ENCODE measurements at regions not wholly inside any gene's neighbourhood (a gene's known extent, or its start where the extent isn't known, plus 50 kb on each side); places are given as distances from the start of the nearest gene placed in this dataset.

DNA sequence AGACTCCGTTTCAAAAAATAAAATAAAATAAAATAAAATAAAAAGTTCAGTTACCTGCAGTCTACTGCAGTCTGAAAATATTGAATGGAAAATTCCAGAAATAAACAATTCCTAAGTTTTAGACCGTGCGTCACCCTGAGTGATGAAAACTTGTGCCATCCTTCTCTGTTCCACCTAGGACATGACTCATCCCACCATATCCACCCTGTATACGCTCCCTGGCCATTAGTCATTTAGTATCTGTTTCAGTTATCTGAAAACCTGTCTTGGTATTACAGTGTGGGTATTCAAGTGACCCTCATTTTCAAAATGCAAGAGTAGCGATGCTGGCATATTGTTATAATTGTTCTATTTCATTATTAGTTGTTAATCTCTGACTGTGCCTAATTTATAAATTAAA lies 51.8 kb upstream of the TEX48 start:
- no peak for DNase-seq

DNA sequence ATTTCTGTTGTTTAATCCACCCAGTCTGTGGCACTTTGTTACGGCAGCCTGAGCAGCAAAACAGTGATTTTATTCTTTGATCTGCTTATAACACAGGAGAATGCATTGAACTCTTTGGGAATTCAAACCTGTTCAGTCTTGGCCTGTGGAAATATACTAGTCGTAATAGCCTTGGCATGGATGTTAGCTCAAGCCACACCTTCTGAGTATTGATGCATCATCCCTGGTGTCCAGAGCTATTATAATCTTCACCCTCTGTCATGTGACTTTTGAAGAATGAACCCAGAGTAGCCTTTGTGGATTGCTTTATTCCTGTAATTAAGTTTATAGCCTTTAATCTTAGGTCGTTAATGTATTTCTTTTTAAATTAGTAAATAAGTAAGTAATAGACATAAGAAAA lies 50.8 kb upstream of the TEX48 start:
- peak; percentile 46 for DNase-seq

Data from NCI-H69 (cell line).